ENCODE measurements at regions not wholly inside any gene's neighbourhood (a gene's known extent, or its start where the extent isn't known, plus 50 kb on each side); places are given as distances from the start of the nearest gene placed in this dataset.

GRCh38 chr18:11553098-11553940 lies 56.1 kb upstream of the SLC35G4 start:
- TF ChIP-seq CTCF (IDR thresholded peaks at IDR 0.05) (peak; percentile 85), EZH2 (IDR thresholded peaks at IDR 0.05) (no peak)
